ENCODE measurements at regions not wholly inside any gene's neighbourhood (a gene's known extent, or its start where the extent isn't known, plus 50 kb on each side); places are given as distances from the start of the nearest gene placed in this dataset.

- peak; percentile 75 for DNase-seq
These were observed 390.3 kb downstream of the SHANK2 start for GRCh38 chr11:70862093-70862492.

- DNase-seq, result no peak
These were observed 389.2 kb downstream of the SHANK2 start for GRCh38 chr11:70863186-70863585.

- DNase-seq, result no peak
These were observed 388.4 kb downstream of the SHANK2 start for GRCh38 chr11:70863993-70864392.

GRCh38 chr11:70865356-70865755, 387.0 kb downstream of the SHANK2 start:
- no peak for DNase-seq

- DNase-seq, result no peak
These were observed 385.5 kb downstream of the SHANK2 start for GRCh38 chr11:70866834-70867233.

GRCh38 chr11:70867281-70868047, 384.9 kb downstream of the SHANK2 start:
- no peak for DNase-seq

GRCh38 chr11:70868341-70868885, 384.0 kb downstream of the SHANK2 start:
- no peak for DNase-seq

- DNase-seq, result no peak
These were observed 383.3 kb downstream of the SHANK2 start for GRCh38 chr11:70869054-70869453.

- no peak for DNase-seq
These were observed 380.5 kb downstream of the SHANK2 start for GRCh38 chr11:70871881-70872280.

- DNase-seq, result no peak
These were observed 380.1 kb downstream of the SHANK2 start for GRCh38 chr11:70872299-70872698.

- DNase-seq, result no peak
These were observed 379.2 kb downstream of the SHANK2 start for GRCh38 chr11:70872955-70873735.

- no peak for DNase-seq
These were observed 378.5 kb downstream of the SHANK2 start for GRCh38 chr11:70873736-70874412.

- DNase-seq, result no peak
These were observed 375.7 kb downstream of the SHANK2 start for GRCh38 chr11:70876685-70877084.

GRCh38 chr11:70877151-70877550, 375.2 kb downstream of the SHANK2 start:
- DNase-seq, result no peak

- DNase-seq, result no peak
These were observed 374.0 kb downstream of the SHANK2 start for GRCh38 chr11:70878366-70878765.

GRCh38 chr11:70879601-70880285, 372.6 kb downstream of the SHANK2 start:
- no peak for DNase-seq

- DNase-seq, result no peak
These were observed 372.0 kb downstream of the SHANK2 start for GRCh38 chr11:70880416-70880815.

- DNase-seq, result no peak
These were observed 370.2 kb downstream of the SHANK2 start for GRCh38 chr11:70881948-70882715.

GRCh38 chr11:70882716-70883085, 369.7 kb downstream of the SHANK2 start:
- no peak for DNase-seq

GRCh38 chr11:70883323-70883940, 368.9 kb downstream of the SHANK2 start:
- DNase-seq, result no peak

GRCh38 chr11:70883973-70884623, 368.3 kb downstream of the SHANK2 start:
- no peak for DNase-seq
